WTC11 (cell line): ENCODE measurements at regions not wholly inside any gene's neighbourhood (a gene's known extent, or its start where the extent isn't known, plus 50 kb on each side); places are given as distances from the start of the nearest gene placed in this dataset.
"Not testable (repeated sequence)": the region's sequence is repeated elsewhere in the genome, so short reads cannot be mapped to it uniquely, and the experiment has no call there.

Source experiments
- CTCF ChIP-seq: fragments of 200-600 bp; IDR thresholded peaks from 2 replicates; pipeline ENCODE4 v1.8.0; 2022; ENCODE audit warnings: antibody characterized with exemption
- ELF4 ChIP-seq: sonication (generic); formaldehyde crosslinking; IDR thresholded peaks from 2 replicates; pipeline ENCODE4 v1.8.1; 2022; ENCODE audit warnings: low read depth, mild to moderate bottlenecking, moderate library complexity, missing genetic modification reagents
- JUN ChIP-seq: sonication (generic); formaldehyde crosslinking; IDR thresholded peaks from 2 replicates; pipeline ENCODE4 v1.8.0; 2023; ENCODE audit warnings: mild to moderate bottlenecking, missing genetic modification reagents
- MAX ChIP-seq: sonication (generic); formaldehyde crosslinking; IDR thresholded peaks from 2 replicates; pipeline ENCODE4 v1.8.0; 2022; ENCODE audit warnings: mild to moderate bottlenecking, missing genetic modification reagents
- NR3C1 ChIP-seq: sonication (generic); formaldehyde crosslinking; conservative IDR thresholded peaks from 2 replicates; pipeline ENCODE4 v1.8.1; 2023; ENCODE audit warnings: low read depth, mild to moderate bottlenecking, missing genetic modification reagents
- STAT6 ChIP-seq: sonication (generic); formaldehyde crosslinking; conservative IDR thresholded peaks from 2 replicates; pipeline ENCODE4 v1.8.1; 2023; ENCODE audit warnings: mild to moderate bottlenecking, low read depth, missing genetic modification reagents, moderate library complexity
- USF2 ChIP-seq: sonication (generic); formaldehyde crosslinking; IDR thresholded peaks from 2 replicates; pipeline ENCODE4 v1.8.1; 2023; ENCODE audit warnings: mild to moderate bottlenecking, missing genetic modification reagents, moderate library complexity
- ZNF121 ChIP-seq: sonication (generic); formaldehyde crosslinking; IDR thresholded peaks from 2 replicates; pipeline ENCODE4 v1.8.0; 2023; ENCODE audit warnings: missing genetic modification reagents
- ZNF512 ChIP-seq: sonication (generic); formaldehyde crosslinking; IDR thresholded peaks from 2 replicates; pipeline ENCODE4 v1.8.1; 2022; ENCODE audit warnings: missing genetic modification reagents, borderline replicate concordance

DNA sequence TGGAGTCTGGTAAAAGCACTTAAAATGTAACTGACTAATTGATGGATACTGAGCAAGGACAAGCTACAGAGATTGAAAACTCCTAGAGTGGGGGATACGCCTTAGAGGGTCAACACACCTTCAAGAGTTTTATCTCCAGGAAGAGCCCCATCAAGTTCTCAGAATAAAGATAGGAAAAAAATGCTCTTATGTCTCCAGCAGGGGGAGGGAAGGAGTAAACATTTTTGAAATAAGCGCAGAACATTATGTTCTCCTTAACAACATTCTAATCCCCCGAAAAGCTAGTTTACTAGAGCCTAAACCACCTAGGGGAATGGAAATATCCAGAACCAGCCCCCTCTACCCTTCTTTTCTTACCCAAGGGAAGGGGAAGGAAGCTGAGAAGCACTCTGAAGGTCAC is 104.4 kb upstream of the SPATA31A7 start:
- TF ChIP-seq ELF4 (CRISPR knock-in tag); ZNF121 (CRISPR knock-in tag); CTCF; USF2 (CRISPR knock-in tag); NR3C1 (CRISPR knock-in tag); JUN (CRISPR knock-in tag); STAT6 (CRISPR knock-in tag); ZNF512; MAX: not testable (repeated sequence)
